Hepatocyte (in vitro differentiated cells): ENCODE measurements at regions not wholly inside any gene's neighbourhood (a gene's known extent, or its start where the extent isn't known, plus 50 kb on each side); places are given as distances from the start of the nearest gene placed in this dataset.

ENCODE experiments used
- DNase-seq: peaks from one replicate; pipeline ENCODE4 v3.0.0-alpha.2; 2016; ENCODE audit warnings: low spot score
- H2AFZ ChIP-seq: fragments of 200-600 bp; sonication (generic); 2 replicates; pipeline ENCODE4 v1.6.0; 2016; ENCODE audit warnings: antibody characterized with exemption, mild to moderate bottlenecking
- H3K27ac ChIP-seq: fragments of 200-600 bp; sonication (generic); 2 replicates; pipeline ENCODE4 v1.5.1; 2016; ENCODE audit warnings: mild to moderate bottlenecking
- H3K27me3 ChIP-seq: fragments of 200-600 bp; sonication (generic); 2 replicates; pipeline ENCODE4 v1.6.1; 2016
- H3K36me3 ChIP-seq: fragments of 200-600 bp; sonication (generic); replicated peaks from 2 replicates; pipeline ENCODE4 v1.5.1; 2016; ENCODE audit warnings: low read depth; ENCODE audit not compliant: insufficient read depth
- H3K4me1 ChIP-seq: fragments of 200-600 bp; sonication (generic); 2 replicates; pipeline ENCODE4 v1.5.1; 2016; ENCODE audit warnings: mild to moderate bottlenecking, moderate library complexity; ENCODE audit not compliant: insufficient read depth
- H3K4me2 ChIP-seq: fragments of 200-600 bp; sonication (generic); 2 replicates; pipeline ENCODE4 v1.6.0; 2016
- H3K4me3 ChIP-seq: fragments of 200-600 bp; sonication (generic); 2 replicates; pipeline ENCODE4 v1.5.1; 2016; ENCODE audit warnings: mild to moderate bottlenecking
- H3K79me2 ChIP-seq: fragments of 200-600 bp; sonication (generic); 2 replicates; pipeline ENCODE4 v1.6.0; 2017; ENCODE audit warnings: mild to moderate bottlenecking
- H3K9me2 ChIP-seq: fragments of 200-600 bp; sonication (generic); replicated peaks from 2 replicates; pipeline ENCODE4 v1.6.0; 2017; ENCODE audit warnings: mild to moderate bottlenecking; ENCODE audit not compliant: insufficient read depth
- H3K9me3 ChIP-seq: fragments of 200-600 bp; sonication (generic); 2 replicates; pipeline ENCODE4 v1.5.1; 2016; ENCODE audit warnings: low read depth, mild to moderate bottlenecking
- H4K20me1 ChIP-seq: fragments of 200-600 bp; sonication (generic); 2 replicates; pipeline ENCODE4 v1.6.0; 2016; ENCODE audit warnings: mild to moderate bottlenecking; ENCODE audit not compliant: insufficient read depth, poor library complexity, severe bottlenecking
- EZH2 ChIP-seq: fragments of 200-600 bp; sonication (generic); IDR thresholded peaks from 2 replicates; pipeline ENCODE4 v1.6.1; 2016; ENCODE audit warnings: antibody characterized with exemption, mild to moderate bottlenecking, borderline replicate concordance
- EZH2phosphoT487 ChIP-seq: fragments of 200-600 bp; sonication (generic); IDR thresholded peaks from one replicate; pipeline ENCODE4 v1.6.1; 2018; ENCODE audit warnings: antibody characterized with exemption, mild to moderate bottlenecking, low read depth, moderate library complexity; ENCODE audit not compliant: unreplicated experiment, severe bottlenecking
- WGBS: methylation state at CpG from one replicate; pipeline ENCODE4 v1.1.6; 2016; ENCODE audit warnings: low lambda C conversion rate; ENCODE audit errors: missing lambda C conversion rate; 5-methylcytosine and 5-hydroxymethylcytosine counted together
- TF ChIP-seq, protein P1 (sequence below): fragments of 200-600 bp; sonication (generic); IDR thresholded peaks from 2 replicates; pipeline ENCODE4 v1.5.1; 2016; ENCODE audit warnings: antibody characterized with exemption, mild to moderate bottlenecking; ENCODE audit not compliant: poor library complexity

DNA sequence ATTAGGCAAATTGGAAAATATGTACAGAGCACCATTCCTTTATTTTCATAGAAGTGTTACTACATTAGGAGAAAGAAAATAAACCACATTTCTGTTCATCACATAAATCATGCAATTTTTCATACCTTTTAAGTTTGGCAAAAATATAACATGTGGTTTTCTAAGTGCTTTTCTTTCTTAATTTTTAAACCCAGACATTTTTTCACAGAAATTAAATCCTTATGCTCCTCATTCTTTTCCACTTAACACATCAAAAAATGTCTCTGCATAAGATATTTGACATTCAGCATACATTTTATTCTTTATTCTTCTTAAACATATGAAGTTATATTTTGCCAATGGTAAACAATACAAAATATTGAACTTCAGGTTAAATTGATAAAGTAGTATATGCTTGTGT lies 826.6 kb upstream of the SLIT2 start:
- no peaks in the 10 kb centered on the region for H3K9me2 ChIP-seq
- no peak for DNase-seq

DNA sequence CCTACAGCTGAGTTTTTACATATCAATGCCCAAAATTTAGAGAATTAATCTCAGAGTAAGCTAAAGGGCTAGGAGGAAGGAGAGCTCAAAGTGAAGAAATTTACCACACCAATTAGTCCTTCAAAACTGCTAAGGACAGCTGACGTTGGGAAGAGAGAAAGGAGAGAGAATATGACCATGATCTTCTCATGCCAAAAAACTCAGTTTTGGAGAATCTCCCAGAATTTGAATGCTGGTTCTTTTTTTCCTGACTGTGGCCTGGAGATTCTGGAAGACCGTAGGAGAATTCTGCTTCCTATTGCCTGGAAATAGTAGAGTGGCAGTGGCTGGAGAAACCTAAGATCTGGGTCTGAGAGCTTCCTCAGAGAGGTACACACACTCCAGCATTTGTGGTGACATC lies 834.4 kb upstream of the SLIT2 start:
- H3K36me3 ChIP-seq: no peaks in the 10 kb centered on the region
- H3K79me2 ChIP-seq: no peaks in the 10 kb centered on the region
- H3K4me3 ChIP-seq: no peak overlapping the region
- H3K27me3 ChIP-seq: peaks cover 6% of the 10 kb centered on the region
- H3K4me1 ChIP-seq: no peaks in the 10 kb centered on the region
- WGBS: 44% methylated on average over 2 of the region's 2 CpGs
- no peak for TF ChIP-seq EZH2phosphoT487
- no peak for TF ChIP-seq EZH2
- TF ChIP-seq, protein P1, sequence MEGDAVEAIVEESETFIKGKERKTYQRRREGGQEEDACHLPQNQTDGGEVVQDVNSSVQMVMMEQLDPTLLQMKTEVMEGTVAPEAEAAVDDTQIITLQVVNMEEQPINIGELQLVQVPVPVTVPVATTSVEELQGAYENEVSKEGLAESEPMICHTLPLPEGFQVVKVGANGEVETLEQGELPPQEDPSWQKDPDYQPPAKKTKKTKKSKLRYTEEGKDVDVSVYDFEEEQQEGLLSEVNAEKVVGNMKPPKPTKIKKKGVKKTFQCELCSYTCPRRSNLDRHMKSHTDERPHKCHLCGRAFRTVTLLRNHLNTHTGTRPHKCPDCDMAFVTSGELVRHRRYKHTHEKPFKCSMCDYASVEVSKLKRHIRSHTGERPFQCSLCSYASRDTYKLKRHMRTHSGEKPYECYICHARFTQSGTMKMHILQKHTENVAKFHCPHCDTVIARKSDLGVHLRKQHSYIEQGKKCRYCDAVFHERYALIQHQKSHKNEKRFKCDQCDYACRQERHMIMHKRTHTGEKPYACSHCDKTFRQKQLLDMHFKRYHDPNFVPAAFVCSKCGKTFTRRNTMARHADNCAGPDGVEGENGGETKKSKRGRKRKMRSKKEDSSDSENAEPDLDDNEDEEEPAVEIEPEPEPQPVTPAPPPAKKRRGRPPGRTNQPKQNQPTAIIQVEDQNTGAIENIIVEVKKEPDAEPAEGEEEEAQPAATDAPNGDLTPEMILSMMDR: no peak
- H2AFZ ChIP-seq: no peak overlapping the region
- no peaks in the 10 kb centered on the region for H3K9me2 ChIP-seq
- no peaks in the 10 kb centered on the region for H4K20me1 ChIP-seq
- DNase-seq: no peak
- no peak overlapping the region for H3K27ac ChIP-seq
- no peak overlapping the region for H3K4me2 ChIP-seq
- no peaks in the 10 kb centered on the region for H3K9me3 ChIP-seq

More for the DNA sequence above, 826.6 kb upstream of the SLIT2 start:
- no peak overlapping the region for H2AFZ ChIP-seq
- no peaks in the 10 kb centered on the region for H3K27me3 ChIP-seq
- no peaks in the 10 kb centered on the region for H4K20me1 ChIP-seq
- H3K36me3 ChIP-seq: no peaks in the 10 kb centered on the region
- TF ChIP-seq EZH2 (no peak), EZH2phosphoT487 (no peak)
- TF ChIP-seq, protein P1: no peak
- no peaks in the 10 kb centered on the region for H3K9me3 ChIP-seq
- no peak overlapping the region for H3K4me3 ChIP-seq
- no peak overlapping the region for H3K27ac ChIP-seq
- no peaks in the 10 kb centered on the region for H3K79me2 ChIP-seq
- H3K4me2 ChIP-seq: no peak overlapping the region
- H3K4me1 ChIP-seq: no peaks in the 10 kb centered on the region

DNA sequence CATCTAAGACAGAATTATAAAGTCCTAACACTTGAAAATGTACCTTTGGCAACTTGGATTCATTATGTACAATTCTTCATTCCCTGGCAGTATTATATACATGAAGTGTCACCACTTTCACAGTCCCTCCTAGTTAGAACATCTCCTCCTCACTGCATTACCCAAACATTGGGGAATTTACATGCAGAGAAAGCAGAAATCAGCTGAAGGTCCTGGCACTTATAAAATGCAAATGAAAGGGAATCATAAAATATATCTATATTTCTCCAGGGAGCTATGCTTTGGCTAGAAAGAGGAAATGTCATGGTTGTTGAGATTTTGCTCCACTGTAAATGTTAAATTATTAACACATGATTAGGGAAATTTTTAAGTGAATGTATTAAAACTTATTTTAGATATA lies 835.6 kb upstream of the SLIT2 start:
- Histone ChIP-seq H3K27ac (no peak overlapping the region), H3K9me3 (no peaks in the 10 kb centered on the region), H3K4me3 (no peak overlapping the region), H4K20me1 (no peaks in the 10 kb centered on the region), H3K27me3 (peaks cover 6% of the 10 kb centered on the region), H3K79me2 (no peaks in the 10 kb centered on the region), H3K36me3 (no peaks in the 10 kb centered on the region), H3K4me2 (no peak overlapping the region), H3K4me1 (no peaks in the 10 kb centered on the region), H2AFZ (no peak overlapping the region), H3K9me2 (no peaks in the 10 kb centered on the region)
- TF ChIP-seq, protein P1: no peak
- TF ChIP-seq EZH2 (no peak), EZH2phosphoT487 (no peak)
- no peak for DNase-seq

DNA sequence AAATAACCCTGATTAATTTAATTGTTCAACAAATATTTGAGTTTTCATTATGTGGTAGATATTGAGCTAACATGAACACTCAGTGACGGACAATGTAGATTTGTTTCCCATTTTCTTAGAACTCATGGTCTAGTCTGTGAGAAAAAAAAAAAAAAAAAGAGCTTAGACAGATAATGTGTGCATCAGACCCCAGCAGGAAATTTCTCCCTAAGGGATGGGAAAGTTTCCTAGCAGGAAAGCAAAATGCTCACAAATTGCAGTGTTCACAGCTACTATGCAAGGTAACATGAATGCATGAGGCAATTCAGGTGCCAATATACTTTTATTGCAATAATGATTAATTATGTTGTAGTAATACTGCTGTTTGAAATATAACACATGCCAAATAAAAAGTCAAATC lies 843.2 kb upstream of the SLIT2 start:
- 73% methylated on average over 1 of the region's 1 CpG for WGBS

More for the DNA sequence above, 843.2 kb upstream of the SLIT2 start:
- H3K36me3 ChIP-seq: no peaks in the 10 kb centered on the region
- no peaks in the 10 kb centered on the region for H3K27me3 ChIP-seq
- TF ChIP-seq EZH2phosphoT487 (no peak), EZH2 (no peak)
- TF ChIP-seq, protein P1: no peak
- no peaks in the 10 kb centered on the region for H4K20me1 ChIP-seq
- no peaks in the 10 kb centered on the region for H3K4me1 ChIP-seq
- no peak for DNase-seq
- H2AFZ ChIP-seq: no peak overlapping the region
- H3K4me3 ChIP-seq: no peak overlapping the region
- H3K79me2 ChIP-seq: no peaks in the 10 kb centered on the region
- no peak overlapping the region for H3K27ac ChIP-seq
- no peak overlapping the region for H3K4me2 ChIP-seq
- H3K9me2 ChIP-seq: no peaks in the 10 kb centered on the region
- H3K9me3 ChIP-seq: no peaks in the 10 kb centered on the region
